H1 (cell line): ENCODE measurements at regions not wholly inside any gene's neighbourhood (a gene's known extent, or its start where the extent isn't known, plus 50 kb on each side); places are given as distances from the start of the nearest gene placed in this dataset.

Experiments
- CTCF ChIA-PET: fragments of 300-600 bp; sonication (Branson Sonifier 250); formaldehyde crosslinking; loops from one replicate; lab custom pipeline; 2021; ENCODE audit not compliant: partially characterized antibody; lab: Charles Lee
- POLR2A ChIA-PET: fragments of 300-600 bp; sonication (Branson Sonifier 250); formaldehyde crosslinking; loops from one replicate; lab custom pipeline; 2021; ENCODE audit warnings: inconsistent platforms; ENCODE audit not compliant: partially characterized antibody; lab: Charles Lee
- DNase-seq, 2 experiments: peaks; one replicate each; pipeline versions ENCODE4 v3.0.0 to v3.0.0-alpha.2; 2010 to 2022; ENCODE audit warnings: low spot score in 2 of 2, low read depth in 1 of 2, mixed read lengths in 1 of 2
- FAIRE-seq: peaks from 2 replicates; lab custom pipeline; 2011; peaks lifted over from hg19 to GRCh38; lab: Jason Lieb, UNC
- H2AFZ ChIP-seq: 2 replicates; pipeline ENCODE4 v1.8.1; 2012; ENCODE audit warnings: low read length, inconsistent platforms
- H2AK5ac ChIP-seq: 2 replicates; pipeline ENCODE4 v1.6.1; 2013; ENCODE audit warnings: low read depth, low read length
- H2BK120ac ChIP-seq: replicated peaks from 2 replicates; pipeline ENCODE3; 2013; ENCODE audit warnings: low read depth, low read length, inconsistent platforms
- H2BK12ac ChIP-seq: 2 replicates; pipeline ENCODE4 v1.6.1; 2013; ENCODE audit warnings: low read depth, low read length
- H2BK15ac ChIP-seq: 2 replicates; pipeline ENCODE4 v1.6.1; 2013; ENCODE audit warnings: low read length
- H2BK20ac ChIP-seq: 2 replicates; pipeline ENCODE4 v1.6.1; 2013; ENCODE audit warnings: low read length
- H2BK5ac ChIP-seq: 2 replicates; pipeline ENCODE4 v1.6.1; 2013; ENCODE audit warnings: low read depth, low read length
- H3K14ac ChIP-seq: 2 replicates; pipeline ENCODE4 v1.6.1; 2013; ENCODE audit warnings: inconsistent platforms; ENCODE audit not compliant: insufficient read length
- H3K18ac ChIP-seq: 2 replicates; pipeline ENCODE4 v1.6.1; 2013; ENCODE audit warnings: low read length; ENCODE audit errors: extremely low read depth
- H3K23ac ChIP-seq: 2 replicates; pipeline ENCODE4 v1.6.1; 2013; ENCODE audit warnings: inconsistent platforms; ENCODE audit not compliant: insufficient read length
- H3K23me2 ChIP-seq: 2 replicates; pipeline ENCODE4 v1.6.1; 2013; ENCODE audit warnings: low read depth, low read length
- H3K27ac ChIP-seq: 2 replicates; pipeline ENCODE4 v1.6.1; 2011; ENCODE audit warnings: low read depth, low read length, inconsistent platforms
- H3K27me3 ChIP-seq, 4 experiments: replicated peaks in 1 of 4; 1 replicate in 1 of 4; 2 replicates in 3 of 4; pipeline versions ENCODE4 v1.6.1 to v1.8.1; 2011 to 2013; ENCODE audit warnings: low read length in 3 of 4, mild to moderate bottlenecking in 3 of 4, inconsistent platforms in 2 of 4, mixed read lengths in 2 of 4, moderate library complexity in 1 of 4; ENCODE audit not compliant: control insufficient read depth in 3 of 4, insufficient read depth in 3 of 4; ENCODE audit errors: extremely low read depth in 1 of 4
- H3K36me3 ChIP-seq, 4 experiments: 2 replicates each; pipeline versions ENCODE4 v1.6.1 to v1.8.1; 2011 to 2013; ENCODE audit warnings: mild to moderate bottlenecking in 4 of 4, low read length in 3 of 4, moderate library complexity in 2 of 4, control low read depth in 1 of 4, inconsistent platforms in 1 of 4; ENCODE audit not compliant: insufficient read depth in 4 of 4, control insufficient read depth in 2 of 4
- H3K4ac ChIP-seq: replicated peaks from 2 replicates; pipeline ENCODE3; 2013; ENCODE audit warnings: low read length, low read depth, mixed read lengths, inconsistent platforms; ENCODE audit not compliant: insufficient read length
- H3K4me1 ChIP-seq, 4 experiments: replicated peaks in 1 of 4; 1 replicate in 1 of 4; 2 replicates in 3 of 4; pipeline versions ENCODE4 v1.6.1 to v1.8.1; 2011 to 2013; ENCODE audit warnings: low read length in 3 of 4, inconsistent platforms in 2 of 4, mixed read lengths in 1 of 4; ENCODE audit not compliant: insufficient read depth in 4 of 4, control insufficient read depth in 3 of 4
- H3K4me2 ChIP-seq, 2 experiments: 2 replicates each; pipeline versions ENCODE4 v1.6.1 to v1.8.1; 2011 to 2013; ENCODE audit warnings: low read depth in 2 of 2, low read length in 2 of 2, control low read depth in 1 of 2, inconsistent platforms in 1 of 2, mild to moderate bottlenecking in 1 of 2; ENCODE audit not compliant: insufficient read depth in 1 of 2
- H3K4me3 ChIP-seq, 4 experiments: fragments of 200-600, 300-600 bp in 1 of 4; sonication (generic), shearing (Covaris generic), sonication (Bioruptor Twin) in 1 of 4; 2 replicates each; pipeline versions ENCODE4 v1.5.1 to v1.8.1; 2011 to 2016; ENCODE audit warnings: low read length in 4 of 4, low read depth in 3 of 4, control low read depth in 2 of 4, inconsistent platforms in 2 of 4, mild to moderate bottlenecking in 2 of 4, mixed read lengths in 1 of 4, moderate library complexity in 1 of 4; ENCODE audit not compliant: insufficient read depth in 2 of 4; ENCODE audit errors: extremely low read depth in 1 of 4
- H3K56ac ChIP-seq: replicated peaks from 2 replicates; pipeline ENCODE3; 2013; ENCODE audit warnings: low read depth, mild to moderate bottlenecking, mixed read lengths, low read length, inconsistent platforms; ENCODE audit not compliant: insufficient read length
- H3K79me1 ChIP-seq: 2 replicates; pipeline ENCODE4 v1.6.1; 2013; ENCODE audit warnings: low read depth, low read length, control low read depth
- H3K79me2 ChIP-seq, 2 experiments: 2 replicates each; pipeline versions ENCODE4 v1.6.1 to v1.8.1; 2012 to 2013; ENCODE audit warnings: low read length in 2 of 2, mild to moderate bottlenecking in 2 of 2, inconsistent platforms in 1 of 2; ENCODE audit not compliant: insufficient read depth in 2 of 2, control insufficient read depth in 1 of 2
- H3K9ac ChIP-seq, 4 experiments: replicated peaks in 1 of 4; 1 replicate in 1 of 4; 2 replicates in 3 of 4; pipeline versions ENCODE4 v1.6.1 to v1.8.1; 2011 to 2013; ENCODE audit warnings: low read depth in 3 of 4, low read length in 3 of 4, control low read depth in 2 of 4, mild to moderate bottlenecking in 2 of 4, moderate library complexity in 2 of 4, inconsistent platforms in 1 of 4; ENCODE audit errors: extremely low read depth in 1 of 4
- H3K9me3 ChIP-seq, 2 experiments: 2 replicates each; pipeline versions ENCODE4 v1.6.1 to v1.8.1; 2012 to 2013; ENCODE audit warnings: mild to moderate bottlenecking in 2 of 2, moderate library complexity in 2 of 2, control low read depth in 1 of 2, inconsistent platforms in 1 of 2, low read depth in 1 of 2, low read length in 1 of 2, mixed read lengths in 1 of 2; ENCODE audit not compliant: insufficient read depth in 2 of 2
- H4K20me1 ChIP-seq, 2 experiments: replicated peaks in 1 of 2; 2 replicates each; pipeline versions ENCODE3 to v1.8.1; 2011 to 2013; ENCODE audit warnings: inconsistent platforms in 2 of 2, low read length in 2 of 2, mild to moderate bottlenecking in 1 of 2; ENCODE audit not compliant: insufficient read depth in 2 of 2, control insufficient read depth in 1 of 2
- H4K5ac ChIP-seq: 2 replicates; pipeline ENCODE4 v1.6.1; 2013; ENCODE audit warnings: low read length, low read depth, mixed read lengths, inconsistent platforms; ENCODE audit not compliant: insufficient read length
- H4K8ac ChIP-seq: 2 replicates; pipeline ENCODE4 v1.8.0; 2013; ENCODE audit warnings: mild to moderate bottlenecking, moderate library complexity, low read length, inconsistent platforms; ENCODE audit not compliant: insufficient read depth; ENCODE audit errors: extremely low read depth
- H4K91ac ChIP-seq: replicated peaks from 2 replicates; pipeline ENCODE3; 2013; ENCODE audit warnings: low read length, mixed read lengths, inconsistent platforms; ENCODE audit not compliant: insufficient read length
- BACH1 ChIP-seq: IDR thresholded peaks from 2 replicates; pipeline ENCODE4 v1.6.1; 2012; ENCODE audit warnings: low read length, improper control_type of control experiment
- CBX5 ChIP-seq: fragments of 300-800, 300-1000 bp; sonication (generic); IDR thresholded peaks from 2 replicates; pipeline ENCODE4 v1.7.1; 2016; ENCODE audit warnings: antibody characterized with exemption, low read length, low read depth
- CEBPB ChIP-seq: IDR thresholded peaks from 2 replicates; pipeline ENCODE4 v1.6.1; 2012; ENCODE audit warnings: low read depth, low read length
- EZH2 ChIP-seq: fragments of 200-600 bp; sonication (generic); IDR thresholded peaks from 2 replicates; pipeline ENCODE4 v1.7.1; 2012; ENCODE audit warnings: low read depth, mild to moderate bottlenecking, moderate library complexity, low read length, inconsistent platforms; ENCODE audit not compliant: severe bottlenecking
- JUN ChIP-seq: IDR thresholded peaks from 2 replicates; pipeline ENCODE4 v1.6.1; 2011; ENCODE audit warnings: low read depth, mild to moderate bottlenecking, improper control_type of control experiment, low read length
- POLR2A ChIP-seq, 2 experiments: IDR thresholded peaks; 1 replicate in 1 of 2; 2 replicates in 1 of 2; pipeline ENCODE4 v1.6.1; 2011; ENCODE audit warnings: low read depth in 2 of 2, low read length in 2 of 2, mild to moderate bottlenecking in 2 of 2; ENCODE audit errors: control extremely low read depth in 1 of 2
- POLR2AphosphoS5 ChIP-seq: IDR thresholded peaks from 2 replicates; pipeline ENCODE4 v1.6.1; 2011; ENCODE audit warnings: low read depth, low read length
- POU5F1 ChIP-seq: IDR thresholded peaks from 2 replicates; pipeline ENCODE4 v1.6.1; 2011; ENCODE audit warnings: low read depth, mild to moderate bottlenecking, low read length, moderate library complexity
- RBBP5 ChIP-seq: IDR thresholded peaks from 2 replicates; pipeline ENCODE4 v1.7.1; 2012; ENCODE audit warnings: low read depth, mild to moderate bottlenecking, inconsistent platforms, low read length, moderate library complexity, borderline replicate concordance
- SAP30 ChIP-seq: fragments of 300-600 bp; sonication (generic); IDR thresholded peaks from 2 replicates; pipeline ENCODE4 v1.7.1; 2012; ENCODE audit warnings: low read length, moderate library complexity, mild to moderate bottlenecking, inconsistent platforms; ENCODE audit not compliant: insufficient read depth, insufficient replicate concordance
- SIN3A ChIP-seq, 2 experiments: IDR thresholded peaks in 1 of 2; conservative IDR thresholded peaks in 1 of 2; 2 replicates each; pipeline ENCODE4 v1.6.1; 2011 to 2012; ENCODE audit warnings: low read length in 2 of 2, improper control_type of control experiment in 1 of 2, low read depth in 1 of 2, mild to moderate bottlenecking in 1 of 2
- SP1 ChIP-seq: IDR thresholded peaks from 2 replicates; pipeline ENCODE4 v1.6.1; 2011; ENCODE audit warnings: low read depth, low read length
- TAF1 ChIP-seq: IDR thresholded peaks from 2 replicates; pipeline ENCODE4 v1.6.1; 2011; ENCODE audit warnings: mild to moderate bottlenecking, low read depth, low read length
- TEAD4 ChIP-seq: IDR thresholded peaks from 2 replicates; pipeline ENCODE4 v1.6.1; 2012; ENCODE audit warnings: low read depth, low read length, inconsistent platforms, mixed read lengths
- WGBS, 2 experiments: shearing (Covaris generic) in 1 of 2; methylation state at CpG; one replicate each; pipeline versions ENCODE4 v1.1.6 to v1.1.7; 2013 to 2015; ENCODE audit warnings: low lambda C conversion rate in 2 of 2, mixed read lengths in 2 of 2, inconsistent platforms in 1 of 2, low coverage in 1 of 2, missing lambda C conversion rate in 1 of 2; ENCODE audit not compliant: insufficient replicate concordance in 2 of 2, insufficient coverage in 1 of 2, insufficient read length in 1 of 2; ENCODE audit errors: extremely low coverage in 1 of 2, missing lambda C conversion rate in 1 of 2; 5-methylcytosine and 5-hydroxymethylcytosine counted together
- TF ChIP-seq, protein P1 (sequence below): IDR thresholded peaks from 2 replicates; pipeline ENCODE4 v1.6.1; 2011; ENCODE audit warnings: low read depth, mild to moderate bottlenecking, low read length; ENCODE audit not compliant: insufficient read depth

DNA sequence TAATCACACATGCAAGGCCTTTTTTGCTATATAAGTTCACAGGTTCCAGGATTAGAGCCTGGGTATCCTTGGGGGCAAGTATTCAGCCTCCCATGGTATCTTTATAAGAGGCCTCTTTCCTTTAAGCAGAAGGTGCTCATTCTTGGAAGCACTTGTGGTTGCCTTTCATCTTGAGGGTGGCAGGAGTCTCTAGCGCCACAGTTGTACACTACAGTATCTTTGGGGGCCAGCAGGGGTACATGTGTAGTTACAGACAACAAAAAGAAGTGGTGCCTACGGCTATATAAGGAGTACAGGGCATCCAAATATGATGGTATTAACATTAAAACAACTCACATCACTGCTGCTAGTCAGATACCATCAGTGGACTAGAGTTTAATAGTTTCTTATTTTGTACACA is 62.1 kb downstream of the CCR1 start:
- Histone ChIP-seq H3K79me2 (no peaks in the 10 kb centered on the region), H4K5ac (no peak overlapping the region), H3K14ac (no peak overlapping the region), H3K4me3 (no peak overlapping the region), H3K27ac (no peak overlapping the region), H3K9me3 (no peaks in the 10 kb centered on the region), H2BK5ac (no peak overlapping the region), H2AK5ac (no peak overlapping the region), H2AFZ (no peak overlapping the region), H3K4ac (no peak overlapping the region), H3K18ac (no peak overlapping the region), H2BK12ac (no peak overlapping the region), H3K79me1 (no peaks in the 10 kb centered on the region), H4K20me1 (no peaks in the 10 kb centered on the region), H3K9ac (no peak overlapping the region), H3K4me1 (no peaks in the 10 kb centered on the region), H3K56ac (no peak overlapping the region), H2BK15ac (no peak overlapping the region), H3K27me3 (no peaks in the 10 kb centered on the region), H4K8ac (no peak overlapping the region), H4K91ac (no peak overlapping the region), H2BK20ac (no peak overlapping the region), H3K36me3 (no peaks in the 10 kb centered on the region), H3K23me2 (no peaks in the 10 kb centered on the region), H3K4me2 (no peak overlapping the region), H3K23ac (no peak overlapping the region), H2BK120ac (no peak overlapping the region)
- TF ChIP-seq POU5F1 (no peak), EZH2 (no peak), BACH1 (no peak), POLR2AphosphoS5 (no peak), TEAD4 (no peak), RBBP5 (no peak), SIN3A (conservative IDR thresholded peaks at IDR 0.05 in 1 of 2, IDR thresholded peaks at IDR 0.05 in 1 of 2; ENCODE audit: low read depth in 1 of 2, low read length in 2 of 2) (no peak), CEBPB (no peak), SAP30 (no peak), POLR2A (IDR thresholded peaks at IDR 0.05; ENCODE audit: control extremely low read depth in 1 of 2, low read depth in 2 of 2, low read length in 2 of 2) (no peak), CBX5 (no peak), TAF1 (no peak), SP1 (no peak), JUN (no peak)
- TF ChIP-seq, protein P1, sequence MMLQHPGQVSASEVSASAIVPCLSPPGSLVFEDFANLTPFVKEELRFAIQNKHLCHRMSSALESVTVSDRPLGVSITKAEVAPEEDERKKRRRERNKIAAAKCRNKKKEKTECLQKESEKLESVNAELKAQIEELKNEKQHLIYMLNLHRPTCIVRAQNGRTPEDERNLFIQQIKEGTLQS, result no peak
- FAIRE-seq, result no peak
- ChIA-PET POLR2A (no interaction called here), CTCF (interaction anchor here (1.2 kb wide), 1 partner anchor 17 kb away, joined by 3 read pairs; no protein-coding TSS in a partner anchor)
- DNase-seq, result no peak
- 90% methylated on average over 2 of the region's 2 CpGs; no CpG with 5 or more reads in 1 of the 2 experiments for whole genome bisulfite sequencing, 2 experiments
